ENCODE measurements at regions not wholly inside any gene's neighbourhood (a gene's known extent, or its start where the extent isn't known, plus 50 kb on each side); places are given as distances from the start of the nearest gene placed in this dataset.

DNA sequence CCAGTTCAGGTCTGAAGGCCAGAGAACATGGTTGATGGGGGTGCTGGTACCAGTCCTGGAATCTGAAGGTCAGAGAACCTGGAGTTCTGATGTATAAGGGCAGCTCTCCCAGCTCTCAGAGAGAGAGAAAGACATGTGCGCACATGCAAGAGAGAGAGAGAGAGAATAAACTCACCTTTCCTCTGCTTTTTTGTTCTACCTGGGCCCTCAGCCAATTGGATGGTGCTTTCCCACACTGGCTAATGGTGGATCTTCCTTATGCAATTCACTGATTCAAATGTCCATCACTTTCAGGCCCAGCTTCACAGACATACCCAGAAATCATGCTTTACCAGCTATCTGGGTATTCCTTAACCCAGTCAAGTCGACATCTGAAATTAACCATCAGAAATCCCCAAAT lies 377.7 kb upstream of the MEX3C start:
- Histone ChIP-seq H4K20me1 (ENCODE audit: control insufficient read depth, insufficient read depth, low read depth, low read length) (no peaks in the 10 kb centered on the region), H3K4me2 (ENCODE audit: low read length) (no peak overlapping the region), H3K4me3 (ENCODE audit: low read length) (no peak overlapping the region), H3K9me2 (replicated peaks; ENCODE audit: control insufficient read depth, low read length) (no peaks in the 10 kb centered on the region), H3K36me3 (ENCODE audit: control insufficient read depth, low read length) (no peaks in the 10 kb centered on the region), H3K4me1 (ENCODE audit: control insufficient read depth, low read length) (no peaks in the 10 kb centered on the region), H3K27ac (ENCODE audit: low read depth, low read length) (no peak overlapping the region), H3K27me3 (ENCODE audit: control insufficient read depth, low read length) (no peaks in the 10 kb centered on the region), H3F3A (ENCODE audit: control insufficient read depth, insufficient read depth) (no peaks in the 10 kb centered on the region), H3K9me3 (ENCODE audit: control insufficient read depth, insufficient read depth, low read length) (no peaks in the 10 kb centered on the region), H3K79me2 (ENCODE audit: control insufficient read depth, low read length) (no peaks in the 10 kb centered on the region)
- TF ChIP-seq, protein P1, sequence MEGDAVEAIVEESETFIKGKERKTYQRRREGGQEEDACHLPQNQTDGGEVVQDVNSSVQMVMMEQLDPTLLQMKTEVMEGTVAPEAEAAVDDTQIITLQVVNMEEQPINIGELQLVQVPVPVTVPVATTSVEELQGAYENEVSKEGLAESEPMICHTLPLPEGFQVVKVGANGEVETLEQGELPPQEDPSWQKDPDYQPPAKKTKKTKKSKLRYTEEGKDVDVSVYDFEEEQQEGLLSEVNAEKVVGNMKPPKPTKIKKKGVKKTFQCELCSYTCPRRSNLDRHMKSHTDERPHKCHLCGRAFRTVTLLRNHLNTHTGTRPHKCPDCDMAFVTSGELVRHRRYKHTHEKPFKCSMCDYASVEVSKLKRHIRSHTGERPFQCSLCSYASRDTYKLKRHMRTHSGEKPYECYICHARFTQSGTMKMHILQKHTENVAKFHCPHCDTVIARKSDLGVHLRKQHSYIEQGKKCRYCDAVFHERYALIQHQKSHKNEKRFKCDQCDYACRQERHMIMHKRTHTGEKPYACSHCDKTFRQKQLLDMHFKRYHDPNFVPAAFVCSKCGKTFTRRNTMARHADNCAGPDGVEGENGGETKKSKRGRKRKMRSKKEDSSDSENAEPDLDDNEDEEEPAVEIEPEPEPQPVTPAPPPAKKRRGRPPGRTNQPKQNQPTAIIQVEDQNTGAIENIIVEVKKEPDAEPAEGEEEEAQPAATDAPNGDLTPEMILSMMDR (IDR thresholded peaks at IDR 0.05; ENCODE audit: low read depth, low read length, poor library complexity, severe bottlenecking) = no peak
- no peak for TF ChIP-seq EZH2phosphoT487 (IDR thresholded peaks at IDR 0.05; ENCODE audit: borderline replicate concordance, low read length)

DNA sequence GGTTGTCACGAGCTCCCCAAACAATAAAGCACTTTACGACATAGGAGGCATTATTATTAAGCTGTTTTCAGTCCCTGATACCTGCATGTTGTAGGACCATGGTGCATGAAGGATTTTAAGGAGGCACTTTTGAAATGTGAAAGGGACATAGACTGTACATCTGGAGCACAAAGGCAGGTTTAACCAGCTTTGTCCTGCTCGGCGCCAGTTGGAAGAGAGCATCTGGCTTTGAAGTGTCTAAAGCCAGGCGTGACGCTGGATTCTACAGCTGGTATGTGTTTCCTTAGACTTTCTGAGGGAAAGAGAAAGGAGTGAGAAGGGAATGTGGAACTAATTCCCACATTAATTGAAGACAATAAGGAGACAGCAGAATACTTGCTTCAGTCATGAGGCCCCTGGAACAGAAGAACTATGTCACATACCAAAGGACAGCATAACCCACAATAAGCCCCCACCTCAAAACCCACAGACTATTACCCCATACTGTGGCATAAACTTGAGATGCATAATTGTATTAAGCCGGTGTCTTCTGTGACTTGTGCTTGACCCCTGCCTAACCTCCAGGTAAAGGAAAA lies 381.0 kb upstream of the MEX3C start:
- Histone ChIP-seq H3K4me1 (ENCODE audit: control insufficient read depth, low read length) (no peaks in the 10 kb centered on the region), H3F3A (ENCODE audit: control insufficient read depth, insufficient read depth) (no peaks in the 10 kb centered on the region), H3K4me2 (ENCODE audit: low read length) (no peak overlapping the region), H3K4me3 (ENCODE audit: low read length) (no peak overlapping the region), H3K36me3 (ENCODE audit: control insufficient read depth, low read length) (no peaks in the 10 kb centered on the region), H3K9me3 (ENCODE audit: control insufficient read depth, insufficient read depth, low read length) (no peaks in the 10 kb centered on the region), H3K9me2 (replicated peaks; ENCODE audit: control insufficient read depth, low read length) (no peaks in the 10 kb centered on the region), H3K27me3 (ENCODE audit: control insufficient read depth, low read length) (no peaks in the 10 kb centered on the region), H3K79me2 (ENCODE audit: control insufficient read depth, low read length) (no peaks in the 10 kb centered on the region), H4K20me1 (ENCODE audit: control insufficient read depth, insufficient read depth, low read depth, low read length) (no peaks in the 10 kb centered on the region), H3K27ac (ENCODE audit: low read depth, low read length) (no peak overlapping the region)
- no peak for TF ChIP-seq EZH2phosphoT487 (IDR thresholded peaks at IDR 0.05; ENCODE audit: borderline replicate concordance, low read length)
- TF ChIP-seq, protein P1 (IDR thresholded peaks at IDR 0.05; ENCODE audit: low read depth, low read length, poor library complexity, severe bottlenecking) = no peak

DNA sequence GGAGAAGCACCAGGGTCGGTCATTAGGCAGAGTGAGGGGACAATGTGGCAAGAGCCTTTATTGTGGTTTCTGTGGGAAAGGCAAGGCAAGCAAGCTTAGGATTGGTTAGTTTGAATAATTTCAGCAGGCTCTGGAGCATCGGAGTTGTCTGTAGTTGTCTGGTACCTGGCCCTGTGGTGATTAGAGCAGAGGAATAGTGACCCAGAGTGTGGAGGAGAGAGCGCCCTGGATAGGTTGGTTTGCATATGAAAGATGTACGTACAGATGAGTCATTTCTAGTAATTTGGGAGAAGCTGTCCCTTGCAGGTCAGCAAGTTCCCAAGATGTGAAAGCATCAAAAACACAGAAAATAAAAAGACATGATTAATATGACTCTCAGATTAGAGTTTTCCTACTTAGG lies 383.1 kb upstream of the MEX3C start:
- H3K4me3 ChIP-seq (ENCODE audit: low read length) = no peak overlapping the region
- TF ChIP-seq, protein P1 (IDR thresholded peaks at IDR 0.05; ENCODE audit: low read depth, low read length, poor library complexity, severe bottlenecking) = no peak
- TF ChIP-seq EZH2phosphoT487 (IDR thresholded peaks at IDR 0.05; ENCODE audit: borderline replicate concordance, low read length) = no peak
- H3K27ac ChIP-seq (ENCODE audit: low read depth, low read length) = no peak overlapping the region
- no peaks in the 10 kb centered on the region for H3K27me3 ChIP-seq (ENCODE audit: control insufficient read depth, low read length)
- H3F3A ChIP-seq (ENCODE audit: control insufficient read depth, insufficient read depth) = no peaks in the 10 kb centered on the region
- no peaks in the 10 kb centered on the region for H3K9me3 ChIP-seq (ENCODE audit: control insufficient read depth, insufficient read depth, low read length)
- no peaks in the 10 kb centered on the region for H3K36me3 ChIP-seq (ENCODE audit: control insufficient read depth, low read length)
- no peaks in the 10 kb centered on the region for H3K79me2 ChIP-seq (ENCODE audit: control insufficient read depth, low read length)
- no peaks in the 10 kb centered on the region for H3K9me2 ChIP-seq (replicated peaks; ENCODE audit: control insufficient read depth, low read length)
- no peak overlapping the region for H3K4me2 ChIP-seq (ENCODE audit: low read length)
- no peaks in the 10 kb centered on the region for H3K4me1 ChIP-seq (ENCODE audit: control insufficient read depth, low read length)
- H4K20me1 ChIP-seq (ENCODE audit: control insufficient read depth, insufficient read depth, low read depth, low read length) = no peaks in the 10 kb centered on the region

Measured in DOHH2 (cell line).